ENCODE measurements at regions not wholly inside any gene's neighbourhood (a gene's known extent, or its start where the extent isn't known, plus 50 kb on each side); places are given as distances from the start of the nearest gene placed in this dataset.

- TF ChIP-seq CTCF (IDR thresholded peaks at IDR 0.05; ENCODE audit: low read depth, low read length) = no peak
- Histone ChIP-seq H3K27ac (ENCODE audit: low read depth, low read length) (no peak overlapping the region), H3K9me3 (ENCODE audit: control insufficient read depth, insufficient read depth, low read length) (peaks cover 3% of the 10 kb centered on the region; the same call in 1 of the 2 replicates), H3K4me3 (ENCODE audit: low read depth, low read length) (no peak overlapping the region), H3K27me3 (ENCODE audit: control insufficient read depth, insufficient read depth, low read length) (no peaks in the 10 kb centered on the region)
- POLR2A ChIA-PET = no interaction called here
- DNase-seq (ENCODE audit: low read depth, low spot score) = no peak
- CTCF ChIA-PET = no interaction called here
Observed at GRCh38 chr6:62971976-62972658, 239.2 kb upstream of the FKBP1C start.

- no peaks in the 10 kb centered on the region for H3K9me3 ChIP-seq (ENCODE audit: control insufficient read depth, insufficient read depth, low read length)
- no peak overlapping the region for H3K4me3 ChIP-seq (ENCODE audit: low read depth, low read length)
- TF ChIP-seq CTCF (IDR thresholded peaks at IDR 0.05; ENCODE audit: low read depth, low read length) = no peak
- H3K27ac ChIP-seq (ENCODE audit: low read depth, low read length) = no peak overlapping the region
- no peaks in the 10 kb centered on the region for H3K27me3 ChIP-seq (ENCODE audit: control insufficient read depth, insufficient read depth, low read length)
- DNase-seq (ENCODE audit: low read depth, low spot score) = no peak
- CTCF ChIA-PET = no interaction called here
- POLR2A ChIA-PET = no interaction called here
Observed at GRCh38 chr6:62974452-62974851, 236.8 kb upstream of the FKBP1C start.

- no peak overlapping the region for H3K4me3 ChIP-seq (ENCODE audit: low read depth, low read length)
- POLR2A ChIA-PET = no interaction called here
- H3K27ac ChIP-seq (ENCODE audit: low read depth, low read length) = no peak overlapping the region
- no peaks in the 10 kb centered on the region for H3K9me3 ChIP-seq (ENCODE audit: control insufficient read depth, insufficient read depth, low read length)
- no peak for TF ChIP-seq CTCF (IDR thresholded peaks at IDR 0.05; ENCODE audit: low read depth, low read length)
- DNase-seq (ENCODE audit: low read depth, low spot score) = no peak
- CTCF ChIA-PET = no interaction called here
- no peaks in the 10 kb centered on the region for H3K27me3 ChIP-seq (ENCODE audit: control insufficient read depth, insufficient read depth, low read length)
Observed at GRCh38 chr6:62976566-62976965, 234.7 kb upstream of the FKBP1C start.

GRCh38 chr6:62978920-62979319 is 232.3 kb upstream of the FKBP1C start:
- CTCF ChIA-PET = no interaction called here
- Histone ChIP-seq H3K27me3 (ENCODE audit: control insufficient read depth, insufficient read depth, low read length) (no peaks in the 10 kb centered on the region), H3K9me3 (ENCODE audit: control insufficient read depth, insufficient read depth, low read length) (no peaks in the 10 kb centered on the region), H3K27ac (ENCODE audit: low read depth, low read length) (no peak overlapping the region), H3K4me3 (ENCODE audit: low read depth, low read length) (no peak overlapping the region)
- DNase-seq (ENCODE audit: low read depth, low spot score) = no peak
- POLR2A ChIA-PET = no interaction called here
- TF ChIP-seq CTCF (IDR thresholded peaks at IDR 0.05; ENCODE audit: low read depth, low read length) = no peak

GRCh38 chr6:62980093-62980492 is 231.2 kb upstream of the FKBP1C start:
- Histone ChIP-seq H3K27me3 (ENCODE audit: control insufficient read depth, insufficient read depth, low read length) (no peaks in the 10 kb centered on the region), H3K9me3 (ENCODE audit: control insufficient read depth, insufficient read depth, low read length) (no peaks in the 10 kb centered on the region), H3K27ac (ENCODE audit: low read depth, low read length) (no peak overlapping the region), H3K4me3 (ENCODE audit: low read depth, low read length) (no peak overlapping the region)
- no peak for TF ChIP-seq CTCF (IDR thresholded peaks at IDR 0.05; ENCODE audit: low read depth, low read length)
- no peak for DNase-seq (ENCODE audit: low read depth, low spot score)
- POLR2A ChIA-PET = no interaction called here
- CTCF ChIA-PET = no interaction called here

Data from AG04450 (cell line).